HCT116 (cell line): ENCODE measurements at regions not wholly inside any gene's neighbourhood (a gene's known extent, or its start where the extent isn't known, plus 50 kb on each side); places are given as distances from the start of the nearest gene placed in this dataset.

ENCODE experiments used
- ATAC-seq: fragments of 200-7000 bp; cut with Tn5 transposase; 2 replicates; pipeline ENCODE4 v1.9.1; 2020; ENCODE audit warnings: mild to moderate bottlenecking, moderate library complexity
- BruUV-seq: library from RNA; stranded (reverse); fragments of 400-500 nt; replicated peaks from 2 replicates; lab custom pipeline; 2021; lab: Mats Ljungman, UMichigan
- CTCF ChIA-PET: fragments of 300-600 bp; sonication (Branson Sonifier 250); formaldehyde crosslinking; loops from one replicate; lab custom pipeline; 2021; ENCODE audit warnings: antibody characterized with exemption; lab: Charles Lee
- POLR2A ChIA-PET: fragments of 300-600, 350-600 bp; sonication (Branson Sonifier 250); formaldehyde crosslinking; loops from one replicate; lab custom pipeline; 2021; ENCODE audit warnings: antibody characterized with exemption; lab: Charles Lee
- RAD21 ChIA-PET, 2 experiments: fragments of 300-600 bp; sonication (Branson Sonifier 250); formaldehyde crosslinking; loops; one replicate each; lab custom pipeline; 2023; ENCODE audit warnings: low total read pairs in 2 of 2; ENCODE audit not compliant: uncharacterized antibody in 2 of 2, unreplicated experiment in 2 of 2, low non-redundant PET in 1 of 2; lab: Charles Lee
- DNase-seq: peaks from one replicate; pipeline ENCODE4 v3.0.0-alpha.2; 2010; ENCODE audit warnings: low read depth, low spot score
- H2AFZ ChIP-seq: fragments of 200-600 bp; shearing (Covaris generic), sonication (generic); 2 replicates; pipeline ENCODE4 v1.6.1; 2017; ENCODE audit warnings: low read depth, mixed run types, mixed read lengths, antibody characterized with exemption, low read length; ENCODE audit not compliant: poor library complexity, severe bottlenecking
- H3K27ac ChIP-seq: 2 replicates; pipeline ENCODE4 v1.5.1; 2012; ENCODE audit warnings: low read depth, low read length
- H3K27me3 ChIP-seq: fragments of 200-600 bp; sonication (generic); 2 replicates; pipeline ENCODE4 v1.6.1; 2016; ENCODE audit warnings: mixed run types, low read length, mixed read lengths; ENCODE audit not compliant: insufficient read depth
- H3K36me3 ChIP-seq, 2 experiments: fragments of 200-500 bp in 1 of 2; fragments of 200-600 bp in 1 of 2; sonication (Bioruptor generic) in 1 of 2; sonication (generic) in 1 of 2; 2 replicates each; pipeline versions ENCODE4 v1.5.1 to v1.6.1; 2014 to 2016; ENCODE audit warnings: low read length in 2 of 2, inconsistent platforms in 1 of 2, mixed read lengths in 1 of 2, mixed run types in 1 of 2; ENCODE audit not compliant: insufficient read depth in 2 of 2, control insufficient read depth in 1 of 2
- H3K4me1 ChIP-seq, 2 experiments: fragments of 200-600 bp in 1 of 2; sonication (generic) in 1 of 2; 2 replicates each; pipeline versions ENCODE4 v1.5.1 to v1.6.1; 2012 to 2017; ENCODE audit warnings: low read length in 2 of 2, inconsistent platforms in 1 of 2, mild to moderate bottlenecking in 1 of 2, mixed read lengths in 1 of 2, mixed run types in 1 of 2, moderate library complexity in 1 of 2; ENCODE audit not compliant: insufficient read depth in 2 of 2, control insufficient read depth in 1 of 2
- H3K4me2 ChIP-seq: fragments of 200-600 bp; sonication (generic); 2 replicates; pipeline ENCODE4 v1.6.1; 2017; ENCODE audit warnings: mixed run types, low read length, mixed read lengths
- H3K4me3 ChIP-seq, 2 experiments: fragments of 200-600 bp in 1 of 2; sonication (generic) in 1 of 2; replicated peaks in 1 of 2; 2 replicates each; pipeline ENCODE4 v1.5.1; 2011 to 2016; ENCODE audit warnings: low read length in 2 of 2, control low read depth in 1 of 2, low read depth in 1 of 2, mild to moderate bottlenecking in 1 of 2, mixed read lengths in 1 of 2, mixed run types in 1 of 2
- H3K79me2 ChIP-seq: fragments of 200-600 bp; sonication (generic); 2 replicates; pipeline ENCODE4 v1.6.1; 2017; ENCODE audit warnings: mild to moderate bottlenecking, mixed run types, low read length, moderate library complexity, mixed read lengths; ENCODE audit not compliant: insufficient read depth
- H3K9ac ChIP-seq: fragments of 200-600 bp; sonication (generic); 2 replicates; pipeline ENCODE4 v1.6.1; 2016; ENCODE audit warnings: low read length, mixed read lengths
- H3K9me2 ChIP-seq: fragments of 200-600 bp; sonication (generic), shearing (Covaris generic); 2 replicates; pipeline ENCODE4 v1.6.1; 2017; ENCODE audit warnings: mixed run types, mild to moderate bottlenecking, moderate library complexity; ENCODE audit not compliant: insufficient read depth
- H3K9me3 ChIP-seq, 2 experiments: fragments of 200-500 bp in 1 of 2; fragments of 200-600 bp in 1 of 2; sonication (Bioruptor generic) in 1 of 2; sonication (generic) in 1 of 2; 2 replicates each; pipeline ENCODE4 v1.6.1; 2014 to 2017; ENCODE audit warnings: low read length in 2 of 2, mixed read lengths in 2 of 2, inconsistent platforms in 1 of 2, low read depth in 1 of 2, mild to moderate bottlenecking in 1 of 2, mixed run types in 1 of 2, moderate library complexity in 1 of 2; ENCODE audit not compliant: control insufficient read depth in 1 of 2, insufficient read depth in 1 of 2
- H4K20me1 ChIP-seq: fragments of 200-600 bp; sonication (generic), shearing (Covaris generic); 2 replicates; pipeline ENCODE4 v1.6.1; 2017; ENCODE audit warnings: mixed run types, mild to moderate bottlenecking, moderate library complexity; ENCODE audit not compliant: insufficient read depth
- CBX3 ChIP-seq: IDR thresholded peaks from 2 replicates; pipeline ENCODE4 v1.6.1; 2012; ENCODE audit warnings: low read depth
- CEBPB ChIP-seq: IDR thresholded peaks from 2 replicates; pipeline ENCODE4 v1.6.1; 2012; ENCODE audit warnings: low read depth
- CTCF ChIP-seq, 3 experiments: fragments of 200-600 bp in 1 of 3; sonication (generic) in 1 of 3; IDR thresholded peaks in 2 of 3; conservative IDR thresholded peaks in 1 of 3; 2 replicates each; pipeline ENCODE4 v1.5.1; 2012 to 2017; ENCODE audit warnings: low read depth in 2 of 3, low read length in 2 of 3, antibody characterized with exemption in 1 of 3, borderline replicate concordance in 1 of 3, control low read depth in 1 of 3, mild to moderate bottlenecking in 1 of 3, mixed read lengths in 1 of 3, mixed run types in 1 of 3, moderate library complexity in 1 of 3; ENCODE audit not compliant: insufficient read depth in 1 of 3
- EGR1 ChIP-seq: IDR thresholded peaks from 2 replicates; pipeline ENCODE4 v1.6.1; 2012; ENCODE audit warnings: low read depth
- ELF1 ChIP-seq: IDR thresholded peaks from 2 replicates; pipeline ENCODE4 v1.6.1; 2012; ENCODE audit warnings: low read depth, borderline replicate concordance
- EZH2 ChIP-seq: fragments of 200-600 bp; sonication (generic); IDR thresholded peaks from 2 replicates; pipeline ENCODE4 v1.6.1; 2017; ENCODE audit warnings: antibody characterized with exemption, mixed run types
- EZH2phosphoT487 ChIP-seq: fragments of 200-600 bp; IDR thresholded peaks from 2 replicates; pipeline ENCODE4 v1.6.1; 2018; ENCODE audit warnings: antibody characterized with exemption, borderline replicate concordance
- FOSL1 ChIP-seq: IDR thresholded peaks from 2 replicates; pipeline ENCODE4 v1.6.1; 2012; ENCODE audit warnings: low read depth
- JUND ChIP-seq: IDR thresholded peaks from 2 replicates; pipeline ENCODE4 v1.6.1; 2012
- POLR2A ChIP-seq: IDR thresholded peaks from 2 replicates; pipeline ENCODE4 v1.7.0; 2011; ENCODE audit warnings: borderline replicate concordance; ENCODE audit not compliant: insufficient read depth, insufficient read length; ENCODE audit errors: extremely low read depth
- POLR2AphosphoS5 ChIP-seq: IDR thresholded peaks from 2 replicates; pipeline ENCODE4 v1.6.1; 2011; ENCODE audit warnings: mild to moderate bottlenecking, low read depth, low read length, moderate library complexity
- RAD21 ChIP-seq: IDR thresholded peaks from 2 replicates; pipeline ENCODE4 v1.6.1; 2012; ENCODE audit warnings: low read depth, mild to moderate bottlenecking
- TCF7L2 ChIP-seq: IDR thresholded peaks from 2 replicates; pipeline ENCODE4 v1.7.0; 2011; ENCODE audit warnings: borderline replicate concordance, inconsistent platforms; ENCODE audit not compliant: insufficient read depth, insufficient read length; ENCODE audit errors: extremely low read depth
- ZFX ChIP-seq: fragments of 450-650 bp; IDR thresholded peaks from 2 replicates; pipeline ENCODE4 v1.6.1; 2017
- ZNF274 ChIP-seq: fragments of 200-500 bp; sonication (Bioruptor generic); IDR thresholded peaks from 2 replicates; pipeline ENCODE4 v1.6.1; 2014; ENCODE audit warnings: mild to moderate bottlenecking, low read depth, low read length, inconsistent platforms
- intact Hi-C: fragments of 100-400 bp; cut with micrococcal nuclease; formaldehyde crosslinking; loops from 2 replicates; pipeline ENCODE4 v1.10.0; 2022
- TF ChIP-seq, protein P1 (sequence below): IDR thresholded peaks from 2 replicates; pipeline ENCODE4 v1.6.1; 2012
- TF ChIP-seq, protein P2 (sequence below): IDR thresholded peaks from 2 replicates; pipeline ENCODE4 v1.6.1; 2012

- intact Hi-C loops = no loop called here
- ChIA-PET POLR2A (no interaction called here), RAD21 (no interaction called here), CTCF (no interaction called here)
- Histone ChIP-seq H3K9me3 (no peaks in the 10 kb centered on the region), H3K4me1 (no peaks in the 10 kb centered on the region), H4K20me1 (no peaks in the 10 kb centered on the region), H3K4me2 (no peak overlapping the region), H3K36me3 (no peaks in the 10 kb centered on the region), H3K4me3 (no peak overlapping the region), H3K9me2 (no peaks in the 10 kb centered on the region), H2AFZ (no peak overlapping the region), H3K9ac (no peak overlapping the region), H3K27me3 (peaks cover 11% of the 10 kb centered on the region; the same call in 1 of the 2 replicates), H3K79me2 (no peaks in the 10 kb centered on the region), H3K27ac (no peak overlapping the region)
- TF ChIP-seq ELF1 = no peak
- no peak for TF ChIP-seq CEBPB
- no peak for TF ChIP-seq EZH2
- TF ChIP-seq EGR1 = no peak
- TF ChIP-seq TCF7L2 = no peak
- TF ChIP-seq POLR2A = no peak
- TF ChIP-seq JUND = no peak
- no peak for TF ChIP-seq ZFX
- no peak for TF ChIP-seq FOSL1
- TF ChIP-seq EZH2phosphoT487 = no peak
- TF ChIP-seq, protein P1, sequence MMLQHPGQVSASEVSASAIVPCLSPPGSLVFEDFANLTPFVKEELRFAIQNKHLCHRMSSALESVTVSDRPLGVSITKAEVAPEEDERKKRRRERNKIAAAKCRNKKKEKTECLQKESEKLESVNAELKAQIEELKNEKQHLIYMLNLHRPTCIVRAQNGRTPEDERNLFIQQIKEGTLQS = no peak
- TF ChIP-seq CBX3 = no peak
- no peak for TF ChIP-seq ZNF274
- no peak for TF ChIP-seq POLR2AphosphoS5
- TF ChIP-seq RAD21 = no peak
- TF ChIP-seq CTCF (IDR thresholded peaks at IDR 0.05 in 2 of 3, conservative IDR thresholded peaks at IDR 0.05 in 1 of 3; ENCODE audit: borderline replicate concordance in 1 of 3, insufficient read depth in 1 of 3, low read depth in 2 of 3, low read length in 2 of 3) = no peak
- TF ChIP-seq, protein P2, sequence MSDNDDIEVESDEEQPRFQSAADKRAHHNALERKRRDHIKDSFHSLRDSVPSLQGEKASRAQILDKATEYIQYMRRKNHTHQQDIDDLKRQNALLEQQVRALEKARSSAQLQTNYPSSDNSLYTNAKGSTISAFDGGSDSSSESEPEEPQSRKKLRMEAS = no peak
- DNase-seq (no peak), ATAC-seq (no peak)
- BruUV-seq = no TSS peak
Observed at GRCh38 chr9:106085479-106085878, 391.1 kb downstream of the TMEM38B start.
